GM18907 (cell line): ENCODE measurements at regions not wholly inside any gene's neighbourhood (a gene's known extent, or its start where the extent isn't known, plus 50 kb on each side); places are given as distances from the start of the nearest gene placed in this dataset.

Experiments
- ATAC-seq: cut with Tn5 transposase; IDR thresholded peaks from one replicate; pipeline ENCODE4 v1.9.1; 2021; ENCODE audit warnings: mild to moderate bottlenecking, moderate library complexity; ENCODE audit not compliant: unreplicated experiment

DNA sequence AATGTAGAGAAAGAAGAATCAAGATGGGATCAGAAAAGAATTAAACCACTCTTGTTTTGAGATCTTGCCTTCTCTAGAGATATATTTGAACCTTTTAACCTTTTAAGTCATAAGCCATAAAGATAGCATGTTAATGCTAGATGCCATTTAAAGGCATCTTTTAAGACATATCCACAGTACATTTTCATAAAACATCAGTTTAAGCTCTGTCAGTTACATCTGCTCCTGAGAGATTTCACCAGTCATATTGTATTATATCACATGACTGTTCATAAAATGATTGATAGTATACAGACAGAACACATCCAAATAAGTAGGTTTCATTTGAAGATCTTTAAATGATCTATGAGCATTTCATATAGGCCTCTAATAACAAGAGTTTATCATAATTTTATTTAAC lies 1238.5 kb downstream of the SLC16A7 start:
- no peak for ATAC-seq

DNA sequence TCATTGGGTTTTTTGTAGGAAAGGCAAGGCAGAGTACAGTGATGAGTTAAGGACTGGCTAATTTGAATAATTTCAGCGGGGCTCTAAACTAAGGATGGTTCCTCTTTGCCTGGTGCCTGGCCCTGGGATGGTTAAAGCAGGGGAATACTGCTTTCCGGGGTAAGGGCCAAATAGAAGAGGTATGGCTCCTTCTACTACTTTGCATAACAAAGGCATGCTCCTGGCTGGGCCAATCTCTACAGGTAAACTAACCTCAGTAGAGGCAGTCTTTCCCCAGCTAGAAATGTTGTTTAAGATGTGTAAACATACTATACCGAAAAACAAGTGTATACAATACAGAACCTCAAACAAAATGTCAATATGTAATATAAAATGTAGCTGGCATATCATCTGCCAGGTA lies 1239.0 kb downstream of the SLC16A7 start:
- ATAC-seq, result no peak

DNA sequence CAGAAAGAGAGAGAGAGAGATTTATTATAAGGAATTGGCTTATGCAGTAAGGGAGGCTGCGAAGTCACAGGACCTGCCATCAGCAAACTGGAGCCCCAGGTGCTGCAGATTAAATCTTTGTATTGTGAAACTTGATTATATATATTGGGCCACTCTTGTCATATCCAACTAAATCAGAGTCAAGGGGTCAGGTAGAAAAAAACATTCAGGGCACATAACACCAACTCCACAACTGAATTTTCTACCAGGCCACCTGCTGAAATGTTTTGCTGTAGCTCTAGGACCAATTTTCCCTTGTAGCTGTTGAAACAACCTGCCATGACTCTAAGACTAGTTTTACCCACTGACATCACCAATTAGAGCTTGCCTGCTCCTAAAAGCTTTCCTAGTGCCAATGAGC lies 1240.8 kb downstream of the SLC16A7 start:
- ATAC-seq, result no peak

DNA sequence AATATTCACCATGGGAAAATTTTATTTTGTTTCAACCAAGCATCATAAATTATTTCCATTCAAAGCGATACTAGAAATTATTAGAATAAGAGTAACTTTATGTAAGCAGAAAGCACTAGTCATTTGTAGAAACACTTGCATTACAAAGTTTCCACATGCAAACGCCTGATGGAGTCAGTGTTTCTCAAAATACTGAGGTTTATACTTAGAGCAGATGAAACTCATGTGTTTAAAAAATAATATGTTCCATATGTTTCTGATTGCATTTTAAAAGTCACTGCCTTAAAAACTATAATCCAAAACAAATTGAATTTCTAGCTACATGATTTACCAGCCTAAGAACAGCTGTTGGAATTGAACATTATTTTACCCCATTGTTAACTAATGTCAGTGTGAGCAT lies 1246.4 kb downstream of the SLC16A7 start:
- ATAC-seq, result no peak

DNA sequence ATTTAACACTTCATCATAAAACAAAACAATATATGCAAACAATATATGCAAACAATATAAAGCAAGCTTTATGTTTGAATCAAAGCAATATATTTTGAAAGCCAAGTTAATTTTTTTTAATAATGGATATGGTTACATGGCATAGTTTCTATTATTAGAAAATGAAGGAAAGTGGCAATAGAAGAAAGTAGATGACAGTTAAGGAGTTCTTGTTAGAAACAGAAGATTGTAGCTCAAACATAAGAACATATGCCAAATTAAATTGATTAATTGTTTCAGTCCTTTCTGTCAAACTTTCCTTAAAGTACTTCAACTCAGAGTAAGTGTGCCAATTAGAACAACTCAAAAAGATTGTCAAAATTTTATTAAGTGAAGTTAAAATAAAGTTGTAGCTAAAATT lies 1248.3 kb downstream of the SLC16A7 start:
- no peak for ATAC-seq

DNA sequence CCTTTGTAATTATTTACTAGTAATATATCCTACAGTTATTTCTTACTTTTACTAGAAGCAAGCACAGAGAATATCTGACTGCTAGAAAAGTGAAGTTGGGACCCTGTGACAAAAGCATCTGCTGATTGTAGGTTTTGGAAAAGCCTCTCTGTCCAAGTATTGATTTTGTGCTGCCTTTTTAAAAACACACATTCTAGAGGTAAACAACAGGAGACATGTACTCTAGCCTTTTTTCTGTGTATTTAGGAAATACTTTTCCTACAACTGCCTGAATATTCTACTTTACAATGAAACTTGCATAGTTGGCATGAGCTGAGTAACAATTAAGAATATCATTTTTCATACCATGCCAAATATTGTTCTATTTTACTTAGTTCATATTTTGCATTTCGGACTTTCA lies 1249.0 kb downstream of the SLC16A7 start:
- ATAC-seq, result no peak

DNA sequence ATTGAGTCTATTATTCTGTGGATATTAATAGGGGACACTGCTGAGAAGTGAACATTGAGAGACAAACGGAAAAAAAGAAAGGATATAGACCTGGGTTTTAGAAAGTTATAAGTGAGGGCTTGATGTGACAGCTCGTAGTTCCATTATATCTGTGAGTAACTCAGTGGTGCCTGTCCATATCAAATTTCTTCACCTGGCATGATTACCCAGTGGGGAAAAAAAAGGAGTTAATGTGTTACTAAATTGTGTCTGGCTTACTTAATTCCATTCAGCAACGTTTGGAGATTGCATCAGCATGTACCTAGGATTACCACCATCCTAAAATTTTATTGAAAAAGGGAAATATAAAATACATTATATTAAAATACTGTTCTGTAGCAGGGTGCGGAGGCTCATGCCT lies 1249.9 kb downstream of the SLC16A7 start:
- no peak for ATAC-seq

DNA sequence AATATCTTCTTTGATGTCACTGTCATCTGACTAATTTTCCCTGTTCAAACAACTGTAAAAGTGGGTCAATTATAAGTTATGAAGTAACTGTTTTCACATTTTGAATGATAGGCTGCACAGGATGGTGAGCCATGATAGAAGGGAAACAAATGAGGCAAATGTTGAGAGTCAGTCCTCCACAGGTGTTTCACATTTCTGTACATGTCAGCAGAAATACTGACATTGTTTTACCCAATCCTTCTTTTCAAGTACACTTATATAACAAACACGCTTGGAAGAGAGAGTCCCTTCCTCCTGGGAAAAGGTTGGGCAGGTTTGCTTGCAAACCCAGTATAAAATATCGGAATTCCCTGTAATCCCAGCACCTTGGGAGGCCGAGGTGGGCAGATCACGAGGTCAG lies 1251.5 kb downstream of the SLC16A7 start:
- no peak for ATAC-seq

DNA sequence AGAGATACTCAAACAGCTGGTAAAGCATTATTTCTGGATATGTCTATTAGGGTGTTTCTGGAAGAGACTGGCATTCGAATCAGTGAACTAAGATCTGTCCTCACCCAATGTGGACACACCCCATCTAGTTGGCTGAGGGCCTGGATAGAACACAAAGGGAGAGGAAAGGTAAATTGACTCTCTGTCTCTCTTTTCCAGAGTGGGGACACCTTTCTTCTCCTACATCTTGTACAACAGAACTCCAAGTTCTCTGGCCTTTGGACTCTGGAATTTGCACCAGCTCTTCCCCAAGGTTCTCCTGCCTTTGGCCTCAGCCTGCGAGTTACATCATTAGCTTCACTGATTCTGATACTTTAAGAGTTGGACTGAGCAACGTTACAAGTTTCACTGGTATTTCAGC lies 1253.9 kb downstream of the SLC16A7 start:
- ATAC-seq, result no peak

DNA sequence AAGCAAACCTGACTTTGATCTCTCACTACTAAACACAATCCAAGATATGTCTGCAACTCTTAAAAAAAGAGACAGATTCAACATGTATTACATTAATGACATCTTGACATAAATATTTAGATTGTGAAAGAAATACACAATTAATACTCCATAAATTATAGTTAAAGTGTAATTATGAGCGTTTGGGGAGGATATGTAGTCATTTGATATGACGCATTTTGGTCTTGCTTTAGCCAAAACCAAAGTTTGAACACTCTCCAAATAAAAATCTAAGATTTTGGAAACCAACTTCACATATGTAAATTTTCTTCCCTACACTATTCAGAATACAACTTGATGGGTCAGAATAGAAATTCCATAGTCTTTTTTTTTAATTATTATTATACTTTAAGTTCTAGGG lies 1257.6 kb downstream of the SLC16A7 start:
- no peak for ATAC-seq

DNA sequence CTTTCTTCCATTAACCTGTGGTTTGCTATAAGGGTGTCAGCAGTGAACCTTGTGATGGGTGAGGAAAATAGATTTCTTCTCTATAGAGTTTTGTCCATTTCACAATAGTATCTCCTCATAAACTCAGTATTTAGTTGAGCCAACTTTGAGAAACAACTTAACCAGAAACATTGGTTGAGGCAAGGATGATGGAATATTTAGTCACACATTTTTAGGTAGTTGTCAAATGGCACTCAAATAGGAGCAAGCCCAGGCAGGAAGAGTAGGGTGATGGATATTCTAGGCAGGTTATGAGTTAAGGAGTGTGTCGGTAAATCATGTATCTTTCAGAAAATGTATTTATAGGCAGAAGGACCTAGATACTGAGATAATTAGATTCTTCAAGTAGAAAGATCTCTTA lies 1267.6 kb downstream of the SLC16A7 start:
- no peak for ATAC-seq

DNA sequence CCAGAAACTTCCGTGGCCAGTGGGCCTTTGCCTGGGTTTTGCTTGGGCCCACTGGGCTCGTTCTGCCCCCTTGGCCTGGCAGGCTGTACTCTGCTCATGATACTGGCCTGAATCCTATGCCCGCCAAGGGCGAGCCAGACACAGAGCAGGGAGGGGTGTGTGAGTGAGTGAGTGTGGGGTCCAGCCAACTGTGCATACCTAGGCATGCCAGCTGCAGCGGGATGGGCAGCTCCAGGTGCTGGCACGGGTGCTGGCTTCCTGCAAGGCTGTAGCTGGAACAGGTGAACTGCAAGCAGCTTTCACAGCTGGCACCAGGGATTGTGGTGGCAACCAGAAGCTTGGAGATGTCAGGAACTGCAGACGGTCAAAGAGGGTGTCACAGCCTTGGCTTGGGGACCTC lies 1276.4 kb downstream of the SLC16A7 start:
- ATAC-seq, result no peak

DNA sequence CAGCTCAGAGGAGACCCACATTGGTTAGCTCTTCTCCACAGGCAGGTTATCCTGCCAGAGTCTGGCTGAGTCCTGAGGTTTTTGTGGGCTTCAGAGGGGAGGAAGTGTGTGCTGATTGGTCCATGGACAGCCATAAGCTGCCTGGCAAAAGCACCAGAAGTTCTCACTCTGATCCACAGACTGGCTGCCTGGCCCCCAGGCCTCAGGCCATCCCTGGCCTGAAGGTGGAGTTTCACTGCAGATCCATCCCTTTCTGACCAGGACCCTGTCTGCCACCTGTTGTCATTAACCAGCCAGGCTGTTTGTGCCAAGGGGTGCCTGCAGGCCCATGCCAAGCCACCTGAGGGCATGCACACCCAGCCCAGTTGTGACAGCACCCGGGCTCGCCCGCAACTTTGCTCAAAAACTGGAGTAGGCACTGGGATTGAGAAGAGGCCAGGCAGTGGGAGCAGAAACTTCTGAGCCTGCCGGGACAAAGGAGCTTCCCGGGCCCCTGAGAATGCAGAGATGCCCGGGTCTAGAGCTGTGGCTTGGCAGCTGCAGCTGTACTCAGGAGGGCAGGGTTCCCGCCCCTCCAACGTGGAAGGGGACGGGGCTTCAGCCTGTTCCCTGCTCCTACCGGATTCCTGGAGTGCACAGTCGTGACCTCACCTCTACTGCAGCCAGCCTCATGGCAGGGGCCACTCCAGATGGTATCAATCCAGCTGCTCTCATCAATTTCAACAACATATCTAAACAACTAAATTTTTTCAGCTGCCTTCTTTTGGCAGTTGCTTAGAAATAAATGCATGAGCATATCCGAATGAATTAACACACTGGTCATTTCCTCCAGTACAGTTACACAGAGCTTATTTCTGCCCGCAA lies 1277.3 kb downstream of the SLC16A7 start:
- no peak for ATAC-seq

DNA sequence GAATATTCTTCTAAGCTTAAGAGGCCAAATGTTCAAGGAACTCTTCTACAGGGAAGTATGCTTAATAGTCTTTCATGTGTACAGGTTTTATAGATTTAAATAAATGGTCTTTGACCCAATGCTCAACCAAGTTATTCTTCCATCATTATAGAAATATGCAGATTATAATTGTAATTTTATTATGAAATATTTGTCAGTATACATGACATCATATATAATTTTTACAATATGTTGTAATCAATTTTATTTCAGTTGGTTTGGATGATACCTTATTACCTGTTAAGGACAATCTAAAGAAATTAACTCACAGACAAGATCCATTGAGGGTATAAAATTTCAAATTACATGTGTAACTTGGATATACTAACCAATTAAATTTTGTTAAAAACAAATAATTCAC lies 1278.3 kb downstream of the SLC16A7 start:
- ATAC-seq, result no peak

DNA sequence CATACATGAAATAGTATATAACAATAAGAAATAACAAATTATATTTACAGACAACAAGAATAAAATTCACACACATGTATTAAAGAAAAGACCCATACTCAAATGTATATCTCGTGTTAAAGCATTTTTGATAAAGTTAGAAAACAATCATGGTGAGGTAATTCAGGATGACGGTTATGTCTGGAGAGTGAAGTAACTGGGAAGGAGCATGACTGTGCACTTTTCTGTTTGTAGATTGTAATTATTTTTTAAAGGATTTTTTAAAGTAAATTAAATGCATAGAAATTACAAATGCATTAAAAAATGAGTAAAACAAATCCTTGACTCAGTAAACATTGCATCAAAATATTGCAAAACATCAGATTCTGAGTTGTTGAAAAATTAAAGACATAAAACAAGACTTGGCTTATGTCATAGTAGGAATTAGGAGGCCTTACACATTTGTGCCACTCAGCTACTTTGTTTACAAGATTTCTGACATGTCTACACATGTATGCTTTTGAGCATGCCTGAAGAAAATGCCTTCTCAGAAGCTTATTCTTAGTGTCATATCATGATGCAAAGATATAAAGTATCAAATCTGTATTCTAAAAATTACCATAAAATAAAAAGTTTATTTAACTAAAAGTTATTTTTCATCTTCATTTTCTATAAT lies 1325.1 kb downstream of the SLC16A7 start:
- no peak for ATAC-seq

DNA sequence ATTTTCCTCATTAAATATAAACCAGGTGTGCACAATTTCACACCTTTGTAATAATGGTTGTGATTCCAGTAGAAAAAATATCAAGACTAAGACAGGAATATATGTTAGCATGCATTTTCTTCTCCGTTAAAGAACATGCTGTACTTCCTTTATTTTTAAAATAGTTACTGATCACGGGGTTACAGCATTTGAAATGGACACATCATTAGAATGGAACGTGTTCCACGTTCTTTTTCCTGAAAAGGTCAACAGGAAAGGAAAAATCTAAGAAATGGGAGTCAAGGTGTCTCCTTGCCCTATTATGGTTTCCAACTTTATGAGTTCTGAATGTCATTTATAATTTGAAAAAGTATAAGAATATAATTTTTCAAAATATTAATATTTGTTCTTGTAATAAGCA lies 1325.7 kb downstream of the SLC16A7 start:
- ATAC-seq, result no peak

DNA sequence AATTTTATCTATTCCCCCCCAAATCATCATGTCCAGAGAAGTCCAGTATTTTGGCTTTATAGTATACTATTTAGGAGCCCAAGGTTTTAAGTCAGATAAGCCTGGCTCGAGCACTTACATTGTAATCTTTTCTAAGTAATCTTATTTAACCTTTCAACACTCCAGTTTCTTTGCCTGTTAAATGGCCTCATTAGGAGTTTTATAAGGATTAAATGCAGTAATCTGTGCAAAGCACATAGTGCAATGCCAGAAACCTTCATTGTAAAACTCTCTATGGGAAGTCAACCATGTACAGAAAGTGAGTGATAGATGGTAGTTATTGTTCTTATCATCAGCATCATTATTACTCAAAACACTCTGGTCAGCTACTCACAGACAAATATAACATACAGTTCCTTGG lies 1330.4 kb downstream of the SLC16A7 start:
- no peak for ATAC-seq

DNA sequence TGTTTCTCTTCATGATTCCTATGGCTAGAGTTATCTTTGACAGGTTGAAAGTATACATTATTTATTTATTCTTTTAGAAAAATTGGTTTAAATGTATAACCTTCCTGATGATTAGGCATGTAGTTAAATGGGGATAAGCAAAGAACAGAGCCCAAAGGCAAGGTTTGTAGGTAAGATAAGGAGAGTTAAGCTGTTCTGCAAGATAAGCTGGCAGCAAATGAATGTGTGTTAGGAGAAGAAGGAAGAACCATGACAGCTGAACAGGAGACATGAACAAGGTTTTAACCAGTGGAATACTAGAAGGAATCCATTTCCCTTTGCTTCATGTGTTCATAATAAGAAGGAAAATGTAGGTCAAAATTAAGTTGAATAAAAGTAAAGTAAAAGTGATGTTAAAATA lies 1330.1 kb upstream of the USP15 start:
- no peak for ATAC-seq

DNA sequence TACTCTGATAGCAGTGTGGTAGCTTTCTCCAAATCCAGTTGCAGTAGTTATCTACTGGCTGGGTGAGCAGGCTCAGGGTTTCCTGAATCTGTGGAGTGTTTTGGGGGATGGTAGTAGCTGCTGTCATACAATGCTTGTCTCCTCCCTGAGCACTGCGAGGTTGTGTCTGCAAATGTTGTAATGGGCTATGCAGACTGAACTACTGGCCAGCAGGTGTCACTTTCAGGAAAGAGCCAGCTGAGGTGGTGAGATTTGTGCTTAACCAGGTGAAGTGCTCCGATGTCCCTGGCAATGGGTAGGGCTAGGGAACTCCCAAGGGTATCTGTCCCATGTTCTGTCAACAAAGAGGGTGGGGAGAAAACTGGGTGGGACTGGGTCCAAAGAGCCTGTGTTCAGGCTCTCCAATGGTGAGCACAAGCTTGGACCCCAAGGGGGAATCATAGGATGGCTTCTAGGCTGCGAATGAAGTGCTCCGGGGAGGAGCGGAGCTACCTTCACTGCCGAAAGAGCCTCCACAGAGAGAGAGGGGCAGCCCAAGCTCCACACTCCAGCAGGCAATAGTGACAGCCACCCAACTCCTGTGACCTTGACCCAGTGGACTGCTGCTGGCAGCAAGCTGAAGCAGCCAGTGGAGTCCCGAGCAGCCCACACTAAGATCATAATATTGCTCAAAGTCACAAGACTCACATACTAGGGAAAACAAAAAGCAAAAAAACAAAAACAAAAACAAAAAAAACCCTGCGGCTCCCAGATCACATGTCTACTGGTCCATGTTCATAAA lies 1324.0 kb upstream of the USP15 start:
- no peak for ATAC-seq

DNA sequence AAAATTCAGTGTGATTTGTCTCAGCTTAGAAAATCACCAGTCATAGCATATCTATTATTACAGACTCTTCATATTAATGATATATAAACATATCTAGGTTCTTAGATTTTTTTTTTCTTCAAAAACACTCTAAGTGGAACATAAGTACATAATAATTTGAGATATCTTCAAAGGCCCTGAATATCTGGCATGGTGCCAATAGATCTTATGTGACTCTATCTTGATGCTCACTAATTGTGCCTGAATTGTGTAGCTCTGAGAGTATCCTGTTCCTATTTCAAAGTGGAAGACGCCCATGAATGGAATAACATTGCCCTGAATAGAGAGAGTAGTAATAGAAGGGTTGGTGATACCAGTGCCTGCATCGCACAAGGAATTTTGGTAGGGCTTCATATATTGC lies 1312.7 kb upstream of the USP15 start:
- ATAC-seq, result no peak

DNA sequence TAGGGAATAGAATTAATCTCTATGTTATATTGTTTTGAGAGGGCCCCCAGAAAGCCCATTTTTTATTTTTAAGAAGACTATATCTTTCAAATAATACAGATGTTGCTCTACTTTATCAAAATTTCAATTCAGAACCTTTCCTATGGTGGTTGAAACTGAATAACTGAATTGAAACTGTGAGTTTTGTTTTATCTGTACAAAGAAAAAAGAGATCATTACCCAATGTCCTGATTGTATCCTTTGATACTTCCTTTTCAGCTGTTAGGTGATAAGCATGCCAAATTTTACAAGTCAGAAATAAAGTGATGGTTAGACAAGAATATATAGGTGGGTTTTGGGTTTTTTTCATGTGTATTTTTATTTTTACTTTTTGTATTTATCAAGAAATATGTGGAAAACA lies 1293.1 kb upstream of the USP15 start:
- ATAC-seq, result no peak

DNA sequence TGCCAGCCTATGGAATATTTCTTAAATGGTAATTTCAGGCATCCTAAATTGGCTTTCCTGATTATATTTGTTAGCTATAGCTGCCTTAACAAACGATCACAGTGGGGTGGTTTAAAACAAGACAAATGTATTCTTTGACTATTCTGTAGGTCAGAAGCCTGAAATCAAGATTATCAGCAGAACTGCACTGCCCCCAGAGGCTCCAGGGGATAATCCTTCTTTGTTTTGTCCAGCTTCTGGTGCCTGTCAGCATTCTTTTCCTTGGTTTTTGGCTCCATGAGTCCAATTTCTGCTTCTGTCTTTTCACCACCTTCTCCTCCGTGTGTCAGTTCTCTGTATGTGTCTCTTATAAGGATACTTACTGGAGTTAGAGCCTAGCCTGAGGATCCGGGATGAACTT lies 1282.2 kb upstream of the USP15 start:
- no peak for ATAC-seq
